GM18502 (cell line): ENCODE measurements at regions not wholly inside any gene's neighbourhood (a gene's known extent, or its start where the extent isn't known, plus 50 kb on each side); places are given as distances from the start of the nearest gene placed in this dataset.
"Not testable (repeated sequence)": the region's sequence is repeated elsewhere in the genome, so short reads cannot be mapped to it uniquely, and the experiment has no call there.

Experiments used
- ATAC-seq: cut with Tn5 transposase; IDR thresholded peaks from one replicate; pipeline ENCODE4 v1.9.1; 2021; ENCODE audit warnings: mild to moderate bottlenecking; ENCODE audit not compliant: unreplicated experiment, poor library complexity

- ATAC-seq: no peak
These were observed 193.3 kb upstream of the HTR1E start for GRCh38 chr6:86744048-86744447.

DNA sequence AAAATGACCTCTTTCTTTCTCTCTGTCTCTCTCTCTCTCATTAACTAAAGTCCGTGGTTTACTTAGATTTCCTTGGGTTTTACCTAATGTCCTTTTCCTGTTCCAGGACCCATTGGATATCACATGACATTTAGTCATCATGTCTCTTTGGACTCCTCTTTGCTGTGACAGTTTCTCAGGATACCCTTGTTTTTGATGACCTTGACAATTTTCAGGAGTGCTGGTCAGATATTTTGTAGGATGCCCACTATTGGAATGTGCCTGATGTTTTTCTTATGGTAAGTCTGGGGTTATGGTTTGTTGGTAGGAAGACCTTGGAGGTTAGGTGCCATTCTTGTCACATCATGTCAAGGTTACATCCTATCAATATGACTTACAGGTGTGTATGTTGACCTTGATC, 199.2 kb upstream of the HTR1E start:
- no peak for ATAC-seq

DNA sequence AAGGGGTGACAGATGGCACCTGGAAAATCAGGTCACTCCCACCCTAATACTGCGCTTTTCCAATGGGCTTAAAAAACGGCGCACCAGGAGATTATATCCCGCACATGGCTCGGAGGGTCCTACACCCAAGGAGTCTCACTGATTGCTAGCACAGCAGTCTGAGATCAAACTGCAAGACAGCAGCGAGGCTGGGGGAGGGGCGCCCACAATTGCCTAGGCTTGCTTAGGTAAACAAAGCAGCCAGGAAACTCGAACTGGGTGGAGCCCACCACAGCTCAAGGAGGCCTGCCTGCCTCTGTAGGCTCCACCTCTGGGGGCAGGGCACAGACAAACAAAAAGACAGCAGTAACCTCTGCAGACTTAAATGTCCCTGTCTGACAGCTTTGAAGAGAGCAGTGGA, 205.7 kb upstream of the HTR1E start:
- not testable (repeated sequence) for ATAC-seq

DNA sequence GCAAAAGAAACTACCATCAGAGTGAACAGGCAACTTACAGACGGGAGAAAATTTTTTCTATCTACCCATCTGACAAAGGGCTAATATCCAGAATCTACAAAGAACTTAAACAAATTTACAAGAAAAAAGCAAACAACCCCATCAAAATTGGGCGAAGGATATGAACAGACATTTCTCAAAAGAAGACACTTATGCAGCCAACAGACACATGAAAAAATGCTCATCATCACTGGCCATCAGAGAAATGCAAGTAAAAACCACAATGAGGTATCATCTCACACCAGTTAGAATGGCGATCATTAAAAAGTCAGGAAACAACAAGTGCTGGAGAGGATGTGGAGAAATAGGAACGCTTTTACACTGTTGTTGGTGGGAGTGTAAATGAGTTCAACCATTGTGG, 206.6 kb upstream of the HTR1E start:
- not testable (repeated sequence) for ATAC-seq

- ATAC-seq: no peak
These were observed 207.1 kb upstream of the HTR1E start for GRCh38 chr6:86730216-86730615.

DNA sequence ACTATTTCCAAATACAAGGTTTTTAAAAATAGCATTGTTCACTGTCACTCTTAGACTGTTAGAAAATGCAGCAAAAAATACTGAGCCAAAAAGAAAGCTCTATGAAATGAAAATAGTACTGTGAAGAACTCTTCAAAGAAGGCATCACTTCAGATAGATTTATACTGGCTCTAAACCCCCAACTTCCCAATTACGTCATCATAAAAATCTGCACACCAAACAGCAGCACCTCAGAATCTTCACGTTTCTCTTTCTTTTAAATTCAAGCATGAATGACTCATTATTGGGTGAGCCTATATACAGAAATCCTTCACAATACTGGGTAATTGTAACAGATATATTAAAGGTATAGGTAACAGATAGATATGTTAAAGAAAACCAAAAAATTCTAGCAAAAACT, 208.4 kb upstream of the HTR1E start:
- ATAC-seq: no peak

- no peak for ATAC-seq
These were observed 212.6 kb upstream of the HTR1E start for GRCh38 chr6:86724695-86725094.

- no peak for ATAC-seq
These were observed 213.6 kb upstream of the HTR1E start for GRCh38 chr6:86723729-86724128.

DNA sequence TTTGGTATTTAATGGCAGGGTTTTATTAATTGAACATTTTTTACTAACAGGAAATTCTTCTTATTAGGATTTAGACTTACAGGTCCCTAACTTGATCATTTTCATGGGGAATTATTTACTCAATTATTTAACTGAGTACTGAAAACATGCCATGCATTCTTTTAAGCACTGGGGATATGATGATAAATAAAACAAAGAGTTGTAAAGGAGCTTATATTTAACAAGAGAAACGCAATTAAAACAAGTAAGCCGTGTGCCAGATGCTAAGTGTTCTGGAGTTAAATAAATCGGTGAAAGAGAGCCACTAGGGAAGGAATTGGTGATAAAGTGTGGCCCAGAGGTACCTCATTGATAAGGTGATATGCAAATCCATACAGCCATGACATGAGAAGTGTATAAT, 214.2 kb upstream of the HTR1E start:
- no peak for ATAC-seq

DNA sequence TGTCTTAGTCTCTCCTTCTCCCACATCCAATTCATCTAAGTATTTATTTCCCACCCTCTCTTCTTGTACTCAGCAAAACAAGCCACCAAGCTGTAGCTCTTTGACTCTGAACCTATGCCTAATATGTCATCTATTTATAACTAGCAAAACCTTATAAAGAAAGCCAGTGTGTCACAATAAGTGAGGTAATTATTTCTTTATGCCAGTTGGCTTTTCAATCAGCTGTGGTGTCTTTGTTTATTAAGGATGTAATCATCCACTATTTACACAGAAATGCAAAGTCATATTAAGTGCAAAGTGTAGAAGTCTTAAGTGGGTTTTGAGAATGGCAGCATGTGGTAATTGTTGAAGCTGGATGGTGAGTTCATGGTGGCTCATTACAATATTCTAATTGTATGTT, 215.2 kb upstream of the HTR1E start:
- no peak for ATAC-seq

DNA sequence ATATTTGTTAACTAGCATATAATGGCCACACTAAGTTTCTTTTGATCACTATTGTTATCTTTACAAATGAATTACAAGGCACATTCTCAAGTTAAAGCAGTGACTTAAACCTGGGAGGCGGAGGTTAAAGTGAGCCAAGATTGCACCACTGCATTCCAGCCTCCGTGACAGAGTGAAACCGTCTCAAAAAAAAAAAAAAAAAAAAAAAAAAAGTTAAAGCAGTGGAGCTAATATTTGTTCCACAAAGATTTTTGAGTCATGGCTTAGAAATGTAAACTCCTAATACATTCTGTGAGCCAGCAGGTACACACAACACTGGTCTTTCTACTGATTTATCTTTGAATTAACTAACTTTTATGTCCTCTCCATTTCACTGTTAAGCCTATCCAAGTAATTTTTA, 221.7 kb upstream of the HTR1E start:
- no peak for ATAC-seq

GRCh38 chr6:86712039-86712438, 225.3 kb upstream of the HTR1E start:
- no peak for ATAC-seq

DNA sequence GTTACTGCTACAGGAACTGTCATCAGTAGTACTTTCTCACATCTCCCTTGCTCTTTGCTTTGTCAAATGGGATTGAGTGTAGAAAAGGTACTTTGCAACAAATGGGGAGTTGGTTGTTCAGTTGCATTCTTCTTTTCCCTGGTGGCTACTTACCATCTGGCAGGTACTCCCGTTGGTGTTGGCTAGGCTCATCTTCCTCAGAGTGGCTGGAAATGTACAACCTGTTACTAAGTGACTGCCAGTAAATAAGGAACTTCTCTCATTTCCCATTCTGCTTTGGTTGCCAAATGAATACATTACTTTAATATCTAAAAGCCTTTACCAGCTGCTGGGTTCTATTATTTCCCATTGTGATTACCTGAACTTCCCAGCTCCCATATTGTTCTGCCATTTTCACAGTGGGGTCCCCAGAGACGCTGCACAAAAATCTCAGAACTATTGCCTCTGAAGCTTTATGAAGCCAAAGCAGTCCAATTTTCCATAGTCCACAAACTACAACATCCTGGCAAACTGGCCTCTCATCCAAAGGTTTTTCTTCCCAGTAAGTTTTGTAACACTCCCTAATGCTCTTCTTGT, 229.7 kb upstream of the HTR1E start:
- ATAC-seq: no peak

DNA sequence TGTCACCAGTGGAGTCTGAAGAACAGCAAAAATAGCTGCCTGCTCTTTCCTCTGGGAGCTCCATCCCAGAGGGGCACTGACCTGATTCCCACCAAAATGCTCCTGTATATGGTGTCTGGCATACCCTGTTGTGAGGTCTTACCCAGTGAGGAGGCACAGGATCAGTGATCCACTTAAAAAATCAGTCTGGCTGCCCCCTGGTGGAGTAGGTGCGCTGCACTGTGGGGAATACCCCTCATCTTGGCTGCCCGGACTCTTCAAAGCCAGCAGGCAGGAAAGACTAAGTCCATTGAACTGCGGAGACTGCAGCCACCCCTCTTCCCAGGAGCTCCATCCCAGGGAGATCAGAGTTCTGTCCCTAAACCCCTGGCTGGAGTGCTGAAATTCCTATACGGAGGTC, 230.9 kb upstream of the HTR1E start:
- peak; percentile 84 for ATAC-seq

GRCh38 chr6:86701228-86701627, 236.1 kb upstream of the HTR1E start:
- not testable (repeated sequence) for ATAC-seq

DNA sequence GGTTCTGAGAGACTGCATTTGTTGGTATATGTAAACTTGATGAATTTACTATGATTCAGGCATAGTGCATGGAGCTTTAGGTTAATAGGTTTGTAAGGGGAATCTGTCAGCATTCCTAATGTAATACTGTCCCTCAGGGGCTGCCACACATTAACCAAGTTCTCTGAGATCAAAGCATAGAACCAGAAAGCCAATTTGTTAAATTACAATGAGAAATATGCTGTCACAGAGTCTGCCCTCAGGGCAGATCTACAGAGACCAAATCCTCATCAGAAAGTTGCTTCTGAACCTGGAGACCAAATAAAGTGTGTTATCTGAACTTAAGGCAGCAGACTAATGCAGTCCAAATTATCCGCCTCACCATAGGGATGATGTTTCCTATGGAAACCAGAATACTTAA, 250.8 kb upstream of the HTR1E start:
- no peak for ATAC-seq

DNA sequence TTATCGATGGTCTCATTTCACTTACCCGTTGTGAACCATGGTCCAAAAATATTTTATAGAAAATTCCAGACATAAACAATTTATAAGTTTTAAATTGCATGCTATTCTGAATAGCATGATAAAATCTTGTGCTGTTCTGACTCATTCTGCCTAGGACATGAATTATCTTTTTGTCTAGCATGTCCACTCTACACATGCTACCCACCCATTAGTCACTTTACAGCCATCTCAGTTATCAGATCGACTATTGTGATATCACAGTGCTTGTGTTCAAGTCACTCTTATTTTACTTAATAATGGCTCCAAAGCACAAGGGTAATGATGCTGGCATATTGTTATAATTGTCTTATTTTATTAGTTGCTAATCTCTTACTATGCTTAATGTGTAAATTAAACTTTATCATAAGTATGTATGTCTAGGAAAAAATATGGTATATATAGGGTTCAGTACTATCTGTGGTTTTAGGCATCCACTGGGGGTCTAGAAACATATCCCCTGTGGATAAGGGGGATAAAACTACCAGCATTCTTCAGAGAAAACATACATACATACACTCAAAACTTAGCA, 252.0 kb upstream of the HTR1E start:
- no peak for ATAC-seq

- ATAC-seq: no peak
These were observed 254.0 kb upstream of the HTR1E start for GRCh38 chr6:86683132-86683908.

DNA sequence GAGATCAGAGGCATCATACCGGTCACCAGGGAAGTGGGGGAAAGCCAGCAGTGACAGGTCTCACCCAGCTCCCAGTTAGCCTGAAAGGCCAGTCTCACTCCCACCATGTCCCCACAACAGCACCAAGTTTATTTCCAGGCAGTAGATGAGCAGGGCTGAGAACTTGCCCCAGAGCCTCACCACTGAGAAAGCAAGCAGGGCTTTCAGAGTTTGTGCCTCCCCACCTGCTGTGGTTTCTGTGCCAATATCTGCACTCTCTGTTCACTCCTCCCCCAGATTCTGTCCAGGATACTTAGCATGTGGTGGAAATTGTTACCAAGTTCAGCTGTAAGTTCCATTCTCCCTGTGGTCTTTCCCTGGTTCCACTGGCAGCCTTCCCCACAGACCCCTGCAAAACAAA, 255.0 kb upstream of the HTR1E start:
- ATAC-seq: no peak

DNA sequence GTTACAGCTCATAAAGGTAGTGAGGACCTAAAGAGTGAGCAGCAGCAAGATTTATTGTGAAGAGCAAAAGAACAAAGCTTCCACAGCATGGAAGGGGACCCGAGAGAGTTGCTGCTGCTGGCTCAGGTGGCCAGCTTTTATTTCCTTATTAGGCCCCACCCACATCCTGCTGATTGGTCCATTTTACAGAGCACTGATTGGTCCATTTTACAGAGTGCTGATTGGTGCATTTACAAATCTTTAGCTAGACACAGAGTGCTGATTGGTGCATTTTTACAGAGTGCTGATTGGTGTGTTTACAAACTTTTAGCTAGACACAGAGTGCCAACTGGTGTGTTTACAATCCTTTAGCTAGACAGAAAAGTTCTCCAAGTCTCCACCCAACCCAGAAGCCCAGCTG, 256.2 kb upstream of the HTR1E start:
- ATAC-seq: not testable (repeated sequence)

DNA sequence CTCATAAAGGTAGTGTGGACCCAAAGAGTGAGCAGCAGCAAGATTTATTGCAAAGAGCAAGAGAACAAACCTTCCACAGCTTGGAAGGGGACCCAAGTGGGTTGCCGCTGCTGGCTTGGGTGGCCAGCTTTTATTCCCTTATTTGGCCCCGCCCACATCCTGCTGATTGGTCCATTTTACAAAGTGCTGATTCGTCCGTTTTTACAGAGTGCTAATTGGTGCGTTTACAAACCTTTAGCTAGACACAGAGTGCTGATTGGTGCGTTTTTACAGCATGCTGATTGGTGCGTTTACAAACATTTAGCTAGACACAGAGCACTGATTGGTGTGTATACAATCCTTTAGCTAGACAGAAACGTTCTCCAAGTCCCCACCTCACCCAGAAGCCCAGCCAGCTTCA, 265.2 kb upstream of the HTR1E start:
- not testable (repeated sequence) for ATAC-seq

GRCh38 chr6:86657192-86657591, 280.1 kb upstream of the HTR1E start:
- no peak for ATAC-seq
